ENCODE measurements at regions not wholly inside any gene's neighbourhood (a gene's known extent, or its start where the extent isn't known, plus 50 kb on each side); places are given as distances from the start of the nearest gene placed in this dataset.
A peak's percentile ranks its signal among the peaks of the same experiment; 100 is the strongest.

- DNase-seq (ENCODE audit: low read depth), result no peak
Measured at GRCh38 chr10:1886039-1886438, 148.7 kb upstream of the ADARB2 start.

- no peak for DNase-seq (ENCODE audit: low read depth)
Measured at GRCh38 chr10:1882728-1883127, 145.4 kb upstream of the ADARB2 start.

GRCh38 chr10:1882180-1882579 is 144.9 kb upstream of the ADARB2 start:
- no peak for DNase-seq (ENCODE audit: low read depth)

GRCh38 chr10:1881636-1882035 is 144.3 kb upstream of the ADARB2 start:
- no peak for DNase-seq (ENCODE audit: low read depth)

GRCh38 chr10:1874533-1874932 is 137.2 kb upstream of the ADARB2 start:
- no peak for DNase-seq (ENCODE audit: low read depth)

- DNase-seq (ENCODE audit: low read depth), result no peak
Measured at GRCh38 chr10:1873661-1874315, 136.5 kb upstream of the ADARB2 start.

- no peak for DNase-seq (ENCODE audit: low read depth)
Measured at GRCh38 chr10:1872151-1872726, 134.9 kb upstream of the ADARB2 start.

GRCh38 chr10:1870491-1870890 is 133.2 kb upstream of the ADARB2 start:
- DNase-seq (ENCODE audit: low read depth), result no peak

- no peak for DNase-seq (ENCODE audit: low read depth)
Measured at GRCh38 chr10:1869861-1870260, 132.5 kb upstream of the ADARB2 start.

GRCh38 chr10:1860351-1860750 is 123.0 kb upstream of the ADARB2 start:
- peak; percentile 2 for DNase-seq (ENCODE audit: low read depth)

GRCh38 chr10:1858547-1858946 is 121.2 kb upstream of the ADARB2 start:
- no peak for DNase-seq (ENCODE audit: low read depth)

GRCh38 chr10:1858048-1858447 is 120.7 kb upstream of the ADARB2 start:
- DNase-seq (ENCODE audit: low read depth), result no peak

- DNase-seq (ENCODE audit: low read depth), result no peak
Measured at GRCh38 chr10:1855911-1856310, 118.6 kb upstream of the ADARB2 start.

- DNase-seq (ENCODE audit: low read depth), result no peak
Measured at GRCh38 chr10:1854271-1854670, 116.9 kb upstream of the ADARB2 start.

- DNase-seq (ENCODE audit: low read depth), result no peak
Measured at GRCh38 chr10:1853801-1854200, 116.5 kb upstream of the ADARB2 start.

GRCh38 chr10:1852841-1853240 is 115.5 kb upstream of the ADARB2 start:
- DNase-seq (ENCODE audit: low read depth), result no peak

GRCh38 chr10:1851762-1852161 is 114.4 kb upstream of the ADARB2 start:
- no peak for DNase-seq (ENCODE audit: low read depth)

- DNase-seq (ENCODE audit: low read depth), result no peak
Measured at GRCh38 chr10:1850971-1851527, 113.7 kb upstream of the ADARB2 start.

GRCh38 chr10:1847361-1847760 is 110.0 kb upstream of the ADARB2 start:
- DNase-seq (ENCODE audit: low read depth), result no peak

GRCh38 chr10:1846032-1846431 is 108.7 kb upstream of the ADARB2 start:
- no peak for DNase-seq (ENCODE audit: low read depth)

- no peak for DNase-seq (ENCODE audit: low read depth)
Measured at GRCh38 chr10:1841759-1842158, 104.4 kb upstream of the ADARB2 start.

- no peak for DNase-seq (ENCODE audit: low read depth)
Measured at GRCh38 chr10:1829712-1830111, 92.4 kb upstream of the ADARB2 start.

- DNase-seq (ENCODE audit: low read depth), result no peak
Measured at GRCh38 chr10:1824928-1825327, 87.6 kb upstream of the ADARB2 start.

GRCh38 chr10:1814556-1814955 is 77.2 kb upstream of the ADARB2 start:
- DNase-seq (ENCODE audit: low read depth), result no peak

Measured in RPMI7951 (cell line).